Lower leg skin (tissue), 3 donors: ENCODE measurements at regions not wholly inside any gene's neighbourhood (a gene's known extent, or its start where the extent isn't known, plus 50 kb on each side); places are given as distances from the start of the nearest gene placed in this dataset.

Experiments
- CTCF ChIP-seq, 3 donors: fragments of 450-650 bp; IDR thresholded peaks; one replicate each; pipeline ENCODE4 v1.5.1; 2016; ENCODE audit warnings: antibody characterized with exemption in 3 of 3, mild to moderate bottlenecking in 3 of 3, moderate library complexity in 2 of 3
- POLR2A ChIP-seq, 2 donors: fragments of 450-650 bp; IDR thresholded peaks; one replicate each; pipeline ENCODE4 v1.6.1; 2016 to 2017; ENCODE audit warnings: antibody characterized with exemption in 2 of 2, mild to moderate bottlenecking in 1 of 2, moderate library complexity in 1 of 2

- TF ChIP-seq CTCF (IDR thresholded peaks at IDR 0.05) = no peak
- TF ChIP-seq POLR2A (IDR thresholded peaks at IDR 0.05) = no peak
Observed at GRCh38 chr3:153746211-153746610, 375.0 kb upstream of the ARHGEF26 start.
